Activated CD4-positive, alpha-beta T cell treated with anti-CD3 and anti-CD28 coated beads, Interleukin-2, amount 50 U/mL, for 1 hour (primary cell): ENCODE measurements at regions not wholly inside any gene's neighbourhood (a gene's known extent, or its start where the extent isn't known, plus 50 kb on each side); places are given as distances from the start of the nearest gene placed in this dataset.

ENCODE experiments used
- DNase-seq: peaks from one replicate; pipeline ENCODE4 v3.0.0-alpha.2; 2020

DNA sequence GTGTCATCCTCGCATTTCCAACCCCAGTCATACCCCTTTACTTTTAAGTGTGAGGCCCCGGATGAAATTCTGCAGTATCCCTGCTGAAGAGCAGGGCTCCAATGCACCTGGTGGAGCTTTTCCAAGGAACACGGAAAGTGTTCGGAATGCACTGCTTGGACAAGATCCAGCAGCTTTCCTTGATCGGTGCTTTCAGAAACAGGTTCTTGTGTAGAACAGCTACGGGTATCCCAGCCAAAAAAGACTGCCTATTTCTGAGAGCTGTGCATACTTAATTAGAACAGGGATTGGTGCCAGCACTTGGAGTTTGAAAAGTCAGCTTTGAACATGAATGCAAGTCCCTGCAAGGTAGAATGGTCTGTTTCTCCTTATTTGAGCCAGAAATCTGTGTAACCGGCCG, 87.2 kb upstream of the C1QTNF9B start:
- DNase-seq: no peak

DNA sequence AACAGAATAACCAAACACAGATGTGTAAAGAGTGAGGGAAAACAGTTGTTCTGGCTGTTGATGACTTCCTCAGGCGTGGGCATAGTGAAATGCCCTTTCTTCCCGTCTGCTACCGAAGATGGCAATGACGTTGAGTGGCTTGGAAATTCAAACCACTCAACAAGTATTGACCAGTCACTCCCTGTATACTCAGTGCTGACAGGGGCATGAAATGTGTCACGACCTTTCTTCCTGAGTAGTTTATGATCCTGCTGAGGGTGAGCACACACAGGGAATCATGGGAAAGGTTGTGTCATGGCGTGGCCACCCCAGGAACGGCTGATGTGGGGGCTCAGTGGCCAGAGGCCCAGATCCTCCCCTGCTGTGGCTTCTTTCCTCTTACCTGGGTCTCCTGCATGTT, 87.8 kb upstream of the C1QTNF9B start:
- DNase-seq: no peak

DNA sequence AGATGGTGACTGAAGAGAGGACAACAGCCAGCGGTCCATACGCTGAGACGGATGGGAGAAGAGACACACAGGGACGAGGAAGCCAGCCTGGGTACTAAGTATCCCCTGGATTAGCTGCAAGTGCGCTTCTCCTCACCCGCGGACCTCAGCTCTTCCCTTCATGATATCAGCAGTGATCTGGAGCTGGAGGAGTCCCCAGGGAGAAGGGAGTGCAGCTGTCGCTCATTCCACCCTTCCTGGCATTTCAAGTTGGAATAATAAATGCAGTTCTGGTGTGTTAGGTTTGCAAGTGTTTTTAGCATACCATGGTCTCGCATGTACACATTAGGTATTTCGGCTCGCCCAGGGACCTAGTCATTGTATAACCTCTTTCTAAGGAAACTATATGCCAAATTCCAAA, 88.5 kb upstream of the C1QTNF9B start:
- no peak for DNase-seq

DNA sequence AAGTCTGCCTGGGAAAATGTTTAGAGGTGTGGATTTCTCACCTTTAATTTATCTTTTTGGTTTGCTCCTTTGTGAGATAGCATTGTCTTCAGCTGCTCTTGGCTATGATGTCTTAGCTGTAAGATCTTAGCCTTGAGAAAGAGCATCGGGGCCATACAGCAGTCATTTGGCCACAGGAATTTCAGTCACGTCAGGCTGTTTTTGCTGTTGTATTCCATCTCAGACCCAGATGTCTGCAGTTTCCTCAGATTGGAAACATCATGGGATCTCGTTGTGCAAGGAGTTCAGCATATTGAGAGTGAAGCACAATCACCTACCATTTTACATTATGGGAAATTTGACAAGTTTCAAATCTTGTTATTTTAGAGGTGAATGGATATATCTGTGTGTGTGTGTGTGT, 89.3 kb upstream of the C1QTNF9B start:
- DNase-seq: no peak

DNA sequence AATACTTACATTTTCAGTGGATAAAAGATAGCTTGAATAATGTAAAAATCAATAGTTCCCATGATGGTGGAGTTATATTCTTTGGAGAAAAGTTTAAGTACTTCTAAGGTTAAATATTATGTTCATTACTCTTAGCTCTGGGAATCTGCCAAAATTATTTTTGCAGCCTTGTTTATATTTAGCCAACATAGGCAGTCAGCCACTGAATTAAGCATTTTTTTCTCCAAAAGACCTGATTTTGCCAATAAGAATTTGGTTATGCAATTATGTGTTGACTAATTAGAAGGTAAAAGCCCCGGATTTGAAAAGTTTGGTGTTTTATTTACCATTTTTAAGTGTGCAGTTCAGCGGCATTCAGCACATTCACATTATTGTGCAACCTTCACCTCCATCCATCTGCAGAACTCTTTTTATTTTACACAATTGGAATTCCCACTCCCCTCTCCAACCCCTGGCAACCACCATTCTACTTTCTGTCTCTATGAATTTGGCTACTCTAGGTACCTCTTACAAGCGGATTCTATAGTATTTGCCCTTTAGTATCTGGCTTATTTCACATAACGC, 90.1 kb upstream of the C1QTNF9B start:
- DNase-seq: no peak

DNA sequence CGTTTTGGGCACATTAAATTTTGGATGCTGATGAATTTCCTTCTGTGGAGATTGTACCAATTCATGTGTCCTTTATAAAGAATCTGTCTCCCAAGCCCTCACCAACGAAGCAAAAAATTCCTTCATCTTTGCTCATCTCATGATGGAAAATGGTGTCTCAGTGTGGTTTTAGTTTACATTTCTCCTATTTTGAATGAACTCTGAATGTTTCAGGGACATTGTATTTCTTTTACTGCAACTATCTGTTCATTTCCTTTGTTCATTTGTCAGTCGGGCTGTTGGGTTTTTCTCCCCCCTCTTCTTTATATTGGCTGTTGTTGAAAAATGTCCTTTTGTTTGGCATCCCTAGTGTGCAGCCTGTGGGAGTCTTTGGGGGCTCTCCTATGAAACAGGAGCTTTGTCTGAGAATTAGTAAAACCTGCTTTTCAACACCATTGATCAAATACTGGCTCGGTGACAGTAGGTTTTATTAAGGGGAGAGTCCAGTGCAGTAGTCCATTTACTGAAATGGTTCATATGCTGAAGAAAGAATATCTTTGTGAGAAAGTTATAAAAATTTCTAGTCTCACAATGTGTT, 91.3 kb upstream of the C1QTNF9B start:
- no peak for DNase-seq

DNA sequence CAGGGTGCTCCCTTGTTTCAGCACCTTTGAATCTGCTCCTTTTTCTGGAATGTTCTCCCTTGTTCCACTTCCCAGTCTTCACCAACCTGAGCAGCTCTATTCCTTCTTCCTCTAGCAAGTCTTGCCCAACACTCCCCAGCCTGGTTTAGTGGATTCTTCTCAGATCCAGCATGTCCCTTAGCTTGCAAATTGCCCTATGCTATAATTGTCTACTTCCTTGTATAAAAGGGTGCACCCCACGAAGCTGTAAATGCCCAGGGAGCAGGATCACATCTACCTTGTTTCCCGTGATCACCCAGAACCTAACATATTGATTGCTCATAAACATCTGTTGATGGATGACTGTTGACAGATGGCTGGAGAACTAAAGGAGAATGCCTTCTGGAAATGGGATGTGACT, 93.2 kb upstream of the C1QTNF9B start:
- no peak for DNase-seq

DNA sequence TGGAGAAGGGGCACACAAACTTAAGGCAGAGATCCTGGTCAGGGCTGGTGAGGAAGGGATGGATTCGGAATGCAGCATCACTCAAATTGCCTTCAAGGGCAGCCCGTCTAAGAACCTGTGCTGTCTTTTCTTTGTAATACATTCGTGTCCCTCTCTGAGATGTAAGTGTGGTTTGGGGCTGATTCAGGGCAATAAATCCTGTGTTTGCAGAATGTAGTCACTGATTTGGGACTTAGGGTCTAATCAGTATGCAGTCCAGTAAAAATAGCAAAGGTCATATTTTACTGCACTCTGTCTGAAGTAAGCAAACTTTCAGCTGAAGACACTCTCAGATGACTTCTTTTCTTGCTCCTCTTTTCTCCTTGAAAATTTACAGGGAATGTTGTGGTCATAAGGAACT, 93.8 kb upstream of the C1QTNF9B start:
- no peak for DNase-seq

DNA sequence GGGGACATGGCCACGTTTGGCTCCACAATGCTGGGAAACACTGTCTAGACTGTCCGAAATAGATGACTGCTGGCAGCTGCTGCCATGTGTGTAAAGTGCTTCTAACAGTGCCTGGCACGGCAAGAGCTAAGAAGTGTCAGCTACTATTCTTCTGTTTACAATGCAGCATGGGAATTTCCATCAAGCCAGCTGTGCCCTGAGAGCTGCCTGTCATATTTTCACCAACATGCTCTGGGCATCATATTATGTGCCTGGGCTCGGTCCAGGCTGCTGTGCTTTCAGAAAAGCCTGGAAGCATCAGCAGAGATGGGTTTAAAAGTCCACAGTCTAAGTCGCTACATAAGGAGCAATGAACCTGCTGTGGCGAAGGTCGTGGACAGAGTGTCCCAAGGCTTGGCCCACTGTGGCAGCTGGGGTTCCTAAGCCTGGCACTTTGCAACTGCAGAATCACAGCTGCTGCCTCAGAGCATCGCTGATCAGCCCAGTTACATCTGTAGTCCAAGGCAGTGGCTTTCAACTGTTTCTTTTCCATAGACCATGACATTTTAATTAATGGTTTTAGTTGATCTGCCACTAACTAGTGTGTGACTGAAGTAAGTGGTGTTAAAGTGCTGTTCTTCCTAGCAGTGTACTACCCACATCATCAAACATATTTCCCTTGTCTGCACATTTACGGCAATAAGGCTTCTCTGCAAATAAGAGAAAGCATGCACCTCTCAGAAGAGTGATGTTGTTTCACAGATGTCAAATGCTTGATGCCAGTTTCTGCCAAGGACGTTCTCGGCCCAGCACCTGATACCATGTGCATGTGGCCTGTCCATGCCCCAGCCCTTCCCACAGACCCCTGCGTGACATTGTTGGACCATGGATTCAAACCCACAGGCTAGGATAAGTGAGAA, 95.7 kb upstream of the C1QTNF9B start:
- no peak for DNase-seq

DNA sequence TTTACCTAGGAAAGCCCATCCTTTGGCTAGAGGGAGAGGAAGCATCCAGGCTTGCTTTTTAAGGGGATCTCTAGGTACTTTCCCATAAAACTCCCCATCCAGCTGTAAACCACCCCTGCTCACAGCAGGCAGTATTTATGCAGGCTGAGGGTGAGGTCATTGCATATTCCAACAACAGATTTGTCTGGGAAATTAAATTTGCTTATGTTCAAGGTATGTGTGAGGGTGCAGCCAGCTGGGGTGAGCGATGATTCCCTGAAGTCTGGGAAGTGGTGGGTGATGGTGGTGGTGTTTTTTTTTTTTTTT, 96.3 kb upstream of the C1QTNF9B start:
- no peak for DNase-seq

DNA sequence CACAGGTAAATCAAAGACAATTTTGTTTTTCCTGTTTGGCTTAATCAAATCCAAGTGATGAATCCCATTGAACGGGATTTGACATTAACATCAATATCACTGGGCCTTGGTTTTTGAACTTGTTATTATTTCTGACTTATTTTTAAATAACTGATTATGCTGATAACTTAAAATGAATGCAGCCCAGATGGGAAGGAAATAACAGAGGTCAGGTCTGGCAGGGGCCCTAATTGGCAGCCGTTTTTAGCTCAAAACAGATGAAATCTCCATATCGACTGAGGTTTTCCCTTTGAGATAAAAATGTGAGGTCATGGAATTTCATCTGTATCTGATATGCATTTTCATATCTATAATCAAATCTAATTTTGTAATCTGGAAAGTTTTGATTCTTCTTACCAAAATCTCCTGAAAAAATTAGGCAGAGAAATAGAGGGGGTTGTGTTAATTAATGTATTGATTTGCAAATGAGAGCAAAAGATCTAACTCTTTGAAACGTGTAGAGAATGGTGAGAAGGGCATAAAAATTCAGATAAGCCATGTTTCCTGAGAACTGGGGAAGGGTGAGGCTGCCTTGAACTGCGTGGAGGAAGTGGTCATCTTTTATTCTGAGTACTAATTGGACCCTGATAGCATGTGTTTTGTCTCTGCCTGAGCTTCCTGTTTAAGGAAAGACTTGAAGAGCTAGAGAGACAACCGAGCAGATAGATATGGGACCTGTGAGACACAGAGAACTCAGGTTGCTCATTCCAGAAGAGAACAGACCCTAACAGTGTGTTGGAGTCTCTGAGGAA, 98.2 kb upstream of the C1QTNF9B start:
- no peak for DNase-seq

DNA sequence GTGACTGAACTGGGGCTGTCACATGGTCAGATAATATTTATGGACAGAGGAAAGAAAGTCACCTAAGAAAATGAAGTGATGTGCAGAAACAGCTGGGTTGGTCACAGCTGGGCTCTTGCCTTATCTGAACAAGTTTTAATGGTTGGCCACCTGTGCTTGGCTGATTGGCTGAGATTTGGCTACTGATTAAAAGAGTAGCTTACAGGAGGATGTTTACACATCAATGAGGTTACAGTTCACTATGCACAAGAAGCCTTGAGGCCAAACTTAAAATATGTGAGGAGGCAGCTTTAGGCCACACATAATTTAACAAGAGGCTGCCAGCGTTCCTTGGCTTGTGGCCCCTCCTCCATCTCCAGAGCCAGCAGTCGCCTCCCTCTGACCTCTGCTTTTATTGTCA, 99.2 kb upstream of the C1QTNF9B start:
- DNase-seq: no peak

DNA sequence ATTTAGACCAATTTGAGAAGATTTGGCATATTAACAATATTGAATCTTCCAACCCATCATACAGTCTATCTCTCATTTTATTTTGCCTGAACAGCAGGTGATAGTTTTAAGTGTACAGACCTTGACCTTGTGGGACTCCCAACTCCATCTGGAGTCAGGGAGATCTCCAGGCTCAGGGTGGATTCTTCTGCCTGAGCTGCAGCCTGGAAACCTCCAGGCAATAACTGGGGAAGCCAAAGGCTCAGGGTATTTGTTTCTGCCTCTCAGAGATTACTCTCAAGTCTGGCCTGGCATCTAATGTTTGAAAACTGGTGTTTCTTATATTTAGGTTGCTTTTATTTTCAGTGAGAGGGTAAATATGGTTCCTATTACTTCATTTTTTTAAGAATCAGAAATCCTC, 102.1 kb upstream of the C1QTNF9B start:
- no peak for DNase-seq

DNA sequence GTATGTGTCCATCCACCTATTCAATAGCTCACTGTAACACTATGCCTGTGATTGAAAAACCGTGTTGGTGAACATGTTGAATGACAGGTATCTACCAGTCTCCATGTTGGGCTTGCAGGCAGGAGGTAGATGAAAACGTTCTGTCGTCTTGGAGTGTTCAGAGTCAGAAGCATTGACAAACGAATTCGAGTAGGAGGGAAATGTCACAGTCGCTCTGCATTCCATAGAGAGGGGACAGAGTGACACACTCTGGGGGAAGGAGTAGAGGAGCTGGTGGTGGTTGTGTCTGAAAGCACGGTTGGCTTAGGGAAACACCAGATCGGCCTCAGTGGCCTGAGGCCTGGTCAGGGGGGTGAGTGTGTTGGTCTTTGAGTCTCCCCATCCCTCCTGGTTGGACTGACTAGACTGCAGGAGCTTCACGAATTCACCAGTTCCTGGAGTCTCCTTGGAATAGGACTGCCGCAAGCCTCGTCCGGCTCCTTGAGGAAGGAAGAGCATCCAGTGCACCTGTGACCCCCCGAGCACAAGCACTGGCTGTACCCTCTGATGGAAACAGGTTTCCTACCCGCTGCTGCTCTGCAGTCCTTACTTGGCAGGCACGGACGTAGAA, 105.0 kb upstream of the C1QTNF9B start:
- DNase-seq: no peak

DNA sequence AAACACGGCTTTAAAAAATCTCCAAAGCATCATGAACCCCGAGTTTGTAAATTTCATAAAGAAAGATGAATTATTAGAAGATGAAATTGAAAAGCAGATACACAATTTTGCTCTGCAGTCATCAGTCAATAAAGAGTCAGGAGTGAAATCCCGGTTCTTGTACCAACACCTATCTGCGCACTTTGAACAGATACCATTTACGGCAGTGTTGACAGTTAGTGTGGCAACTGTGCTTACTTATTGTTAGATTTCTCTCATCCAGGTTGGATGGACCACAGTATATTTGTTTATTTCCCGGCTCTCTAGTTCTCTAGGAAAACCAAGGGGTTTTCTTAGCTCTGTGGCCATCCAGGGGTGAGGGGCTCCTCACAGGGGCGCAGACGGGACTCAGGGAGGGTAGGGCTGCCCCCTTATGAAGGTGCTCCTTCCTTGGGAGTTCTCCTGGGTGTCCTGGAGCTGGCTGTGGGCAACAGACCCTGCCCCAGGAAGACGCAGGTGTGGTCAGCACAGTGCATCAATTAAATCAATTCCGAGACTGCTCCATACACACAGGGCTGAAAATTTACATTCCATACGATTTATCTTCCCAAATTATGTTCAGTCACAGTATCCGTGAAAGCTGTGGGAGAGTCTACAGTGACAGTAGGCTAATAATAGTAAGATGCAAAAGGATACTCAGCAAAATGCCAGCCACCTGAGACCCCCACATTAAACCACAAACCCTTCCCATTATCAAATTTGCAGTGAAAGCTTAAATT, 107.0 kb upstream of the C1QTNF9B start:
- DNase-seq: no peak

DNA sequence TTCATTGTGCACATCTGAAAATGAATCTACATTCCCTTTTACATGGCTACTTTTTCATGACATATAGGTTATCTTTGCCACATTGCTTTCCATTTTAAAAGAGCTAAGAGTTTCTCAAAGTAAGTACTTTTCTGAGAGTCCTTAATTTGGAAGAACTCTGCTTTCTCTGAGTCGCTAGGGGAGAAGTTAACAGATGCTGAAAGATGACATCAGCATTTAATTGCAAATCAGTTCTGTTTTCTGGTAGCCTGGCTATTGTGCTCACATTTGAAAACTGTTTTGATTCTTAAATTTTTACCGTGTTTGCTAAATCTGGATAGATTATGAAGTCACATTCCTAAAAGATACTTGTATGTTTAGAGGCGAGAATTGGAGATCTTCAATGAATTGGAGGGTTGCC, 107.7 kb upstream of the C1QTNF9B start:
- DNase-seq: no peak

DNA sequence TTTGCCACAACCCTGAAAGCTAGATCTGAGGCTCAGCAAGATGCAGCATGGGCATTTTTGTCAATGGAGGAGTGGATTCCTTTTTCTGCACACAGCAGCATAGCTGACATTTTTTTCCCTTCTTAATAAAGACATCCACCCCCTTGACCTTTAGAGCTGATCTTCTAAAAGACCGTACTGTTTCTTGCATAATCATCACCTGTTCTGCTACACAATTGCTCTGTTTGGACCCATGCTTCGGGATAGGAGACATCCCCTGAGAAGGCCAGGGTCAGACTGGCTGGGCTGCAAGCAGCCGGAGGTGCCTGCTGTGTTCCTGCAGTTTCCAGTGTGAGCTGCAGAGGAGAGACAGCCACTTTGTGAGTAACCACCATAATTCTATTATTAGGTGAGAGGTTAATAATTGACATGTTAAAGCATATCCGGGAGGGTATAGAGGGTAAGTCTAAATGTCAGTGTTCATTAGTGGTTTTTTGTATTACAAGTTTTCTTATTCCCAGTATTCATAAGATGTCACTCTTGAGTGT, 108.5 kb upstream of the C1QTNF9B start:
- no peak for DNase-seq

DNA sequence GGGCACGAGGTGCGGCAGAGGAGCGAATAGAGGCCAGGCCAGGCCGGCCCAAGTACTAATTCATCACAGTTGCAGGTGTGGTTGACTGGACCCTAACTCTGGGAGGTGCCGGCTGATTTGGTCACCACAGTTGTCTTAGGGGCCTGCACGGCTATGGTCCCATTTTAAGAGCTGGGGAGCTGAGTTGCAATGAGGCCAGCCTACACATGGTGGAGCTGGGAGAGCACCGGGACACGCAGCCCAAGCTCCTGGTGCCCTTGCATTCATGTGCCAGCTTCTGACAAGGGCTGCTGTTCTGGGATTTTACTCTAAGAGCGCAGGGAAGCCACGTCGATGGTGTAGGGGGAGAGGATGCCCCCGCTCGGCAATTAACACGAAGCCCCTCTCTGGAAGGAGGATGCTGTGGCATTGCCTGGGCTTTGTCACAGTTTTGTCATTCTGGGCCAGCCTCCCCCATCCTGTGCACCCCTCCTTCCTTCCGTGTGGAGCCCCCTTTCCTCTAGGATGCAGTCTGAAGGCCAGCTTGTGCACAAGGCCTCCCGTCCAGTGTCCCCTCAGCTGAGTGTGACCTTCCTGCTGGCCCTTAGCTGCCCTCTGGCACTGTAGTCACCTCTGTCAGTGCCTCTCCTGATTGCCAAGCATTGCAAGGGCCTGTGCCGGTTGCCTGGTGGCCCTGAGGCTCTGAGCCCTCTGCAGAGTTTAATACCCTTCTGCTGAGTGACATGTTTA, 109.4 kb upstream of the C1QTNF9B start:
- DNase-seq: no peak

DNA sequence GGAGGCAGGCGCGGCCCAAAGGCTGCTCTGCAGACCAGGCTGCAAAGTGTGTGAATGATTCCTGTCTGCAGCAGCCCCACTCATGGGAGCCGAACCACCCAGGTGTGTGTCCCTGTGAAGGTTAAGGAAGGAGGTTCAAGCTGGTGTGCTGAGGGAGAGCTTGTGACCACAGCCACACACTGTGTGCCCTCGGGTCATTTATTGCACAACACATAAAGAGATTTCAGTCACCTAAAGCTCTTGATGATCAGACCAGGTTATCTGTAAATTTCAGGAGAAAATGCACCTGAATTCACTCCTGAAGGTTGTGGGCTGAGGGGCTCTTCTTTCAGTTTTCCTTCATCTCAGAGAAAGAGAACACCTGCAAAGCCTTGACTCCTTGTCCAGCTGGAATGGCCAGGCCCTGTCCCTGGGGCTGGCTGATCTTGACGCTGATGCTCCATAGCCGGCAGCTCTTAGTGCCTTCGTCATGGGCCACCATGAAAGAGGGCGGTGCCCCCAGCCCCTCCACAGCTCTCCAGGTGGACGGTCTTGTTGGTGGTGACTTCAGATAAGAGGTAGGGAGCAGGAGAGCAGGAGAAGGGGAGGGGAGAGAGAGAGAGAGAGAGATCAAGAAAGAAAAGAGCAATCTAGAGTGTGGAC, 110.8 kb upstream of the C1QTNF9B start:
- DNase-seq: no peak

DNA sequence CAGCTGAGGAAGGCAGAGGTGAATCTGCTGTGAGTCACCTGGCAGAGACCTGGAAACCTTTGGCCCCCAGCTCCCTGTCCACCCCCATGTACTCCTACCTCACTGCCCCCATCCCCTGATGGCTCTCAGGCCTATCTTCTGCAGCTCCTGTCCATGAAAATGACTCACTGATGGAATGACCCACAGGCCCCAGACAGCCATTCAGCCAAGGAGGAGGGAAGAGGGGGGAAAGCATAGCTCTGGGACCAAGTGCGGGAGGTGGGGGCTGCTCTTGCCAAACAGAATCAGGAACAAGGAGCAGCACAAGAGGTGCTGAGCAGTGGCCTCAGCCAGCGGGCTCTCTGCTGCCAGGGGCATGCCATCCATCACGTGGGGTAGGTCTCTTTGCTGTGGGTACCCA, 111.4 kb upstream of the C1QTNF9B start:
- DNase-seq: no peak

DNA sequence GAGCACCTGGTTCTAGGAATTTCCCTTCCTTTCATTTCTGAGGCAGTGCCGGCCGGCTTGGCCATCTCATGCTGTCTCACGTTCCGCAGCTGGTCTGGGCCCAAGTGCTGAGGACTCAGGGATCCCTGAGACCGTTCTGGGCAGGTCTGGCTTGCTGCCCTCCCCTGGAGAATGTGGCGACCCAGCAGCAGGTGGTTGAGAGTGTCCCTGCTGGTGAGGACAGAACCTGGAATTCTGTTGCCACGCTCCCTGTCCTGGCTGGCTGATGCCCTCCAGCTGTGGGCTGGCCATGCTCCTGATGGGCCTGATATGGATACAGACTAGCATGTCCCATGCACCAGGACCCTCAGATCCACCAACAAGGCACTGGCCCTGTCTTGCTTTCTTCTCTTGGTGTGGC, 114.0 kb upstream of the C1QTNF9B start:
- DNase-seq: no peak
